HG03565 (cell line): ENCODE measurements at regions not wholly inside any gene's neighbourhood (a gene's known extent, or its start where the extent isn't known, plus 50 kb on each side); places are given as distances from the start of the nearest gene placed in this dataset.
"Not testable (repeated sequence)": the region's sequence is repeated elsewhere in the genome, so short reads cannot be mapped to it uniquely, and the experiment has no call there.

ENCODE experiments used
- ATAC-seq: cut with Tn5 transposase; IDR thresholded peaks from one replicate; pipeline ENCODE4 v1.9.1; 2021; ENCODE audit warnings: mild to moderate bottlenecking, moderate library complexity; ENCODE audit not compliant: unreplicated experiment

DNA sequence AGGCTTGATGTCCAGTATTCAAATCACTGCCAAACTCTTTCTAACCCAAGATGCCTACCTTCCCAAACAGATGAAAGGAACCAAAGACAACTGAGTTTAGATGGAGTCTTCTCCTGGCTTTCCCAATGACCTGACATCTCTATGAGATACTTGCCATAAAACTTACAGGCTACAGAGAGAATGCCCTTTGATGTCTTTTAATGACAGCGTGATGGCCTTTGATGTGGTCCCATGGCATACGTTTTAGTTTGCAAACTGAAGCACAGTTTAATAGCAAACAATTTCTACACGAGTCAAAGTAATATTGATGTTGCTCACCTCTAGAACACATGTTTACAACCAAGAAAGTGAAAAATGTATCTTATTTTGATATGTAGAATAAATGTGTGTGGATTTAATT is 73.2 kb downstream of the ZIC4 start:
- no peak for ATAC-seq

DNA sequence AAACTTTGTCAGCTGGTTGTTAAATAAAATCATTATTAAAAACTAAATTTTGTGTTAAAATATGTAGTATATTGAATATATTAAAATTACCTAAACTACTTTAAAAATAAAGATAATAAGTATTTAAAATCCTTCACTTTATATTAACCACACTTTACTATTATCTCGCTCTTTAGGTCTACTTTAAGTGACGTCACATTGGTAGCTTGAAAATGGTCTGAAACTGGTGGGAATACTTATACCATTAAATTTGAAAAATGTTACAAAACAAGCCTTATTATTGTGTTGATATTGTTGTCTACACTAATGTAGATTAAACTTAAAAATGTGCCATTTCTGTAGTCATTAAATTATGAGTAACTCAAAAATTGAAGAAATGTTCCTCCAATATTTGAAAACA is 77.6 kb downstream of the ZIC4 start:
- no peak for ATAC-seq

DNA sequence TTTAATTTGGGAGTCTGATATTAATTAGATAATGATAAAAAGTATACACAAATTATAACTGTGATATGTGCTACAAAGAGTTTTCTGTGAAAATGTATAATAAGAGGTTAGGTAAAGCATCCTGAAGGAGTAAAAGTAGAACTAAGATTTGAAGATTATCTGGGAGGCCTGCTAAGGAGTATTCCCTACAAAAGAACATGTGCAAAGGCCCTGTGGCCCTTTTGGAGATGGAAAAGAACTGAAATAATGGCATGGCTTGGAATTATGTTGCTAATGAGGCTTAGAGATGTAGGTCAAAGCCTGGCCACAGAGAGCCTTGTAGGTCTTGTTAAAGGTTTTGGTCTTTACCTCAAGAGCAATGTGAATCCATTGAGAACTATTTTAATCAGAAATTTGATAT is 82.0 kb downstream of the ZIC4 start:
- ATAC-seq = no peak

DNA sequence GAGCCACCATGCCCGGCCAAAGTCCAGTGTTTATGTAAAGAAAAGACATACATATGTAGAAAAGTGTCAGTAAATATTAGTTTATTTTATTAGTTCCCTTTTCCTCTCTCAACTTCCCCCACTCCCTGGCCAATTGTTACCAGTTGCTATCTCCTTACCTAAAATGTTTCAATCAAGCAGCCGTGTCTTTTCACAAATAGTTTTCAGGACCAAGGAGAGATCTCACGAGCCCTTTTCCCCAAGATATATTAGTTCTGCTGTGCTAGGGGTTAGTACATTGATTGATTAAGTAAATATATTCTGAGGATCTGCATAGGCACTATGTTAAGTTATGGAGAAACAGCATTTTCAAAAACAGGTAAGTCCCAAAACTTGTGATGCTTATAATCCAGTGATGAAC is 87.4 kb downstream of the ZIC4 start:
- ATAC-seq = no peak

DNA sequence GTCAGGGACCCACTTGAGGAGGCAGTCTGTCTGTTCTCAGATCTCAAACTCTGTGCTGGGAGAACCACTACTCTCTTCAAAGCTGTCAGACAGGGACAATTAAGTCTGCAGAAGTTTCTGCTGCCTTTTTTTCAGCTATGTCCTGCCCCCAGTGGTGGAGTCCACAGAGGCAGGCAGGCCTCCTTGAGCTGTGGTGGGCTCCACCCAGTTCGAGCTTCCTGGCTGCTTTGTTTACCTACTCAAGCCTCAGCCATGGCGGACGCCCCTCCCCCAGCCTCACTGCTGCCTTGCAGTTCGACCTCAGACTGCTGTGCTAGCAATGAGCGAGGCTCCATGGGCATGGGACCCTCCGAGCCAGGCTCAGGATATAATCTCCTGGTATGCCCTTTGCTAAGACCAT is 89.3 kb downstream of the ZIC4 start:
- not testable (repeated sequence) for ATAC-seq

DNA sequence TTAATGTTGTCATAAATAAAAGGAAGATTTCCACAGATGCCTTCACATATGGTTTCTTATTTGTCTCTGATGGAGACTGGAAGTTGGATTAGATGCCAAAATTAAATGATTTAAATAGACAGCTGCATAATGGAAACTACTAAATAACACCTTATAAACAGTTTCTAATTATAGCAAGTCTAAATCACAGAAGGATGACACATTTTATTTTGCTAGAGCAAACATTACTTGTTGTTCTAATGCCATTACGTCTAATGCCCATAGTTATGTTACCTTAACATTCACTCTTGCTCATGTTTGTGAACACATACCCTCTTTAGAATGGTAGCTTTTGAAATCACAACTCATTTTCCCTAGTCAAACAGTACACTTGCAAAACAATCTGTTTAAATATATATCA is 92.8 kb downstream of the ZIC4 start:
- ATAC-seq = no peak

DNA sequence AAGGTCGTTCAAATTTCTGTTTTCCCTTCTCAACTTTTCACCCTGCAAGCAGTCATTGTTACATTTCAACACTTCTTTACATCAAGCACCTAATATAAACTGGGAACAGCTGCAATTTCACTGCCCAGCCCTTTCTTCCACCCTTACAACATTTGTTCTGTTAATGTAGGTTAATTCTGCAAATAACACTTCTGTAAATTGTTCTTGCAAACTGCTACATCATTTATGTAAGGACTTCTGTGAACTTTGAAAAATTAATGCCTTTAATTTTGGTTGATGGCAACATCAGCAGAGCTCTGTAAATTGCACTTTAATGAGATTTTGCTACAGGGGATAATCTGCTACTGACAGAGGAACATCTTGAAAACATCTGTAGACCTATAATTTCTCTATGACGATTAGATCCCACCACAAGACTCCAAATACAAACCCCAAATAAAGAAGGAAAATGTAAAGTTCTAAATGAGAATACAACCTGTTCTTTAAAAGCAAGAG is 93.5 kb downstream of the ZIC4 start:
- ATAC-seq = no peak

DNA sequence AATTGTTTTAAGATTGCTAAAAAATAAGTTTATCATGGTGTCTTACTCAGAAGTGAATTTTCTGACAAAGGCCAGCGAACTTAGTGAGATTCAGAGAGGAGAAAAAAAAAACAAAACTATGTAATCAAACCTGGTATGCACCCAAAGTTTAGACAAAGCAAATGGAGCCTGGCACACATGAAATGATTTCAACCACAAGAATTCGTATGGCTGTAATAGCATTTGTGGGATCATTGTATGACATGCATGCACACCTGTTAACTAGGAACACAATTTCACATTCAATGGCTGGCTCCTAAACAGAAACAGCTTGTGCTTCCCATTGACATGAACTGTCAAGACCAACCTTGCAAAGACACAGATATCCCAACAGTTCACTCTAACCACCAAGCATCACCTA is 94.6 kb downstream of the ZIC4 start:
- ATAC-seq = no peak

DNA sequence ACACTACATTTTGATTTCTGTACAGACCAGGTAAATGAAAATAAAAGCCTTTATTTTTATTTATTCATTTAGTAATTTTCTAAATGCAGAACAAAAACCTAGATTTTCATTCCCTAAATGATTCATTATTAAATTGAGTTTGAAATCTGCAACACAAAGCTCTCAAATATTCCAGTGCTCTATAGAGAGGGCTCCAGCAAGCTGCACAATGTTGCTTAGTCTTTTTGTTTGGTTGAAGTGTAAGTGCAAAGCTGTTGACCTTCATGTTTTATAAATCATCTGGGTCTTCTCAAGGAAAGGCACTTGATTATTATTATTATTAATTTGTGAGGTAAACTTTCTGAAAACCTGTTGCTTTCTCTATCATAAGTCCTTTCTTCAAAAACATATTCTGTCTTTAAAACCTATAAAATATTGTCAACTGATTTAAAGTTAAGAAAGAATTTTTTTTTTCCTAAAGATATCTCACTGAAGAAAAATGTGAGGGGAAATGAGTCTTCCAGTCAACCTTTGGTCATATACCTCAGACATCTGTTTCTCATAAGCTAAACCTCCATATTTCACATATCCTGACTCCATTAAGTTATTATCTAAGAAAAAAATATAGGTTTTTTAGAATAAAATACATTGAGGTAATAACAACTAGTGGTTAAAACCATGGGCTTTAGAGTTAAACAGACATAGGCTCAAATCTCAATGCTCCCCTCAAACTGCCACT is 100.7 kb downstream of the ZIC4 start:
- no peak for ATAC-seq

DNA sequence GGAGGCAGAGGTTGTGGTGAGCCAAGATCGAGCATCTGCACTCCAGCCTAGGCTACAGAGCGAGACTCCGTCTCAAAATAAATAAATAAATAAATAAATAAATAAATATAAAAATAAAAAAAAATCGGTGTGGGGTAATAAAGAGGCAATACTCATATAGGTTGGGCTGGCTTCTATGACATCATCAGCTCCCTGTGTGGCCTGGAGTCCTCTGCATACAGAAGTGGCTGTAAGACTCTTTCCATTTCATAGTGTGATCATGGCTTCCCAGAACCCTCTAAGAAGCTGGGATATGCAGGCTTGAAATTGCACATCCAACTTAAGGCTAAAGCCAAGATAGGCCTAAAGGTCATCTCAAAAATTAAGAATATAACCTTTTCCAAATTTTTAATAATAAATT is 101.6 kb downstream of the ZIC4 start:
- no peak for ATAC-seq

DNA sequence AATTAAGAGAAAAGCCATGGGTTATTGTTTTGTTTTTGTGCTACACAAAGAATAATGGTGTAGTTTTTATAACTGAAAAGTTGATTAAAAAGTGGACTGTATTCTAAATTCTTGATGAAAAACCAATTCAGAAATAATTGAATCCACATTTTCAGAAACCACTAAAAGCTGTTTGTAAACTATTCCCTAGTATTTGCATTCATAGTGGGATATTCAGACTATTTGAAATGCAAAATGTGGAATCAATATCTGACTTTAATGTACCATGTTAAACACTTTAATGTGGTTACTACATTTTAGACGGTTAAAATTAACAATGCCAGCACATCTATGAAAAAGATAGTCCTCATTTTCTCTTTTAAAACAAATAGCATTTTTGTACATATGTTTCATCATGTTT is 104.6 kb downstream of the ZIC4 start:
- no peak for ATAC-seq

DNA sequence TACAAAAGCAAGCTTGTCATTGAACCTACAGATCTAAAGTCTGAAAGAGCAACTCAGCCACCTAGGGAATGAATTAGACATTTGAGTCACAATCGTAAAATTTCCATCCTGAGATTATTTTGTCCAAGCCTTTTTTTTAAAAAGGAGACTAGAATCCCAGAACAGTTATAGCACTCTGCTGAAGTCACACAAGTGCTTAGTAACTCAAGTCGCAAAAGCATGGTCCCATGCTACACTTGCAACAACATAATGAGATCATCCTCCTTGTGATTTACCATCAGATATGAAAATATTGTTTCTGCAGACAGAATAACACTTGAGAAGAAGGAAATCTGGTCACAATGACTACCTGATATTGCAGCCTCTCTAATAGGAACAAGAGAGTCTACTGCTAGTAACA is 106.7 kb downstream of the ZIC4 start:
- ATAC-seq = no peak

DNA sequence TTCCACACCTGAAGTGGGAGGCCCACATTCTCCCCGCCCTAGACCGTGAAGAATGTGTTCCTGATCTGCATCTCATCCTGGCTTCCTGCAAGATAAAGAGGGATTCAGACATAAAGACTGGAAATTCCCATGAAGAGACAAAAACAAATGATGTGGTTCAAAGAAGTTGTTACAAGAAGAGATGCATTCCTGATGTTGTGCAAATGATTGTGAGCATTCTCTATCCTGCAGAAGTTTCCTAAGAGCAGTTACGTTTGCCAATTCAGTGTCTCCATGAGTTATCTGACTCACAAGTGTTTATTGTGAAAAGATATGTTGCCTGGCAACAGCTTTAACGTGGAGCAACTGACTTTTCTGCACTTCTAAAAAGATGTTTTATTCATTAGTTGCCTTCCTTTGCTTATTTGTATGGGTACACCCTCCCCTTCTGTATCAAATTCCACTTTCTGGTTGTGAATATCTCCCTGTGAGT is 107.8 kb downstream of the ZIC4 start:
- ATAC-seq = no peak

DNA sequence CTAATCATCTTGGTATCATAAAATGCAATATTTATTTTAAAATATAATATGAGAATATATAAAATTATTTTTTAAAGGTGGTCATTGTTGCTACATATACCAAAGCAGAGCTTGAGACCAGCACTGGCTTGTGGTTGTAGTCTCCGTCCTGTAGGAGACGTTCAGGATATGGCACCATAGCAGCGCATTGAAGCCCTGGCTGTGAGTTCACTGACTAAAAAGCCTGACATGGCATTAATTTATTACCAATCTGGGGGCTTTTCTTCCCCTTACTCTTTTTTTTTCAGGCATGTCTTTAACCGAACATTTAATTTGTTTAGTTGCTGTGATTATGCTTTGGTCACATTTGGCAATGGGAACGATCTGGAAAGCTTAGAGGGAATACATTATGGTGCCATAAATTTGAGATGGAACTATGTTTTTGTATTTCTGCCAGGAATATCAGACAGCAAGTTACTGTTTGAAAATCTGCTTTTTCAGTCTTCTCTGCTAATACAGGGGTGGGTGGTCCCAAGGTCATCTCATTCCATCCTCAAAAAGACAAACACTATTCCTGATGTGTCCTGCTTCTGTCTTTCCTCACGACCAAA is 108.5 kb downstream of the ZIC4 start:
- ATAC-seq = no peak

DNA sequence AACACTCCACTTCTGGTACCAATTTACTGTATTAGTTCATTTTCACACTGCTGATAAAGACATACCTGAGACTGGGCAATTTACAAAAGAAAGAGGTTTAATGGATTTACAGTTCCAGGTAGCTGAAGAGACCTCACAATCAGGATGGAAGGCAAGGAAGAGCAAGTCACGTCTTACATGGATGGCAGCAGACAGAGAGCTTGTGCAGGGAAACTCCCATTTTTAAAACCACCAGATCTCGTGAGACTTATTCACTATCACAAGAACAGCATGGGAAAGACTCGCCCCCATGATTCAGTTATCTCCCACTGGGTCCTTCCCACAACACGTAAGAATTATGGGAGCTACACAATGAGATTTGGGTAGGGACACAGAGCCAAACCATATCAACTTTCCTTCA is 119.0 kb downstream of the ZIC4 start:
- ATAC-seq = not testable (repeated sequence)

DNA sequence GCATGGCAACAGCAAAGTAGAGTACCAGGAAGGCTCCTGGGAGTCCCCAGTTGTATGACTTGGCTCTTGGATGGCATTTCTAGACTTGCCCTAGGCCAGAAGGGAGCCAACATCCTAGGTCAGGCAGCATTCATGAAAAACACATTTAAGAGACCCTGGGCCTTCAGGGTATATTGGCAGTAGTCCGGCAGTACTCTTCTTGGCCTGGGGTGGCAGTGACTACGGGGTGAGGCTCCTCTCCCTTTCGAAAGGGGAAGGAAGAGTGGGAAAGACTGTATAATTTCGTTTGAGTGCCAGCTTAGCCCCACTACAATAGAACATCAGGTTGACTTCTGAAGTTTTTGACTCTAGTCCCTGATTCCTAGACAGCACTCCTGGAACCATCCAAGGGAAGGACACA is 136.4 kb downstream of the ZIC4 start:
- ATAC-seq = no peak

DNA sequence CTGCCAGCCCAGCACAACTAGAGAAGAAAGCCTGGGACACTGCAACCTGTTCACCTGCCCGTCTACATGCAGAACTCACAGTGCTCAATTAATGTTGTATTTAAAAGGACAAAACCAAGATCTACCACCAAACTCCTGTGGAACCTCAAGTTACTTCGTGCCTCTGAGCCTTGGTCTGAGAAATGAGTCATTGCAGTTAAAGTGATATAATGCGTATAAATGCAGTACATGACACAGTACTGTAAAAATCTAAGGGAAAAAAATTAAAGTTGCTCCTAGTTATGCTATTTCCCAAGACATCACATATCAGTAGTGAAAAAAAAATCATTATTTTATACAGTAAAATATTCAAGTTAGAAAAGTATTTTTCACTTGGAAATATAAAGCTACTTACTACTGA is 138.9 kb downstream of the ZIC4 start:
- ATAC-seq = no peak

DNA sequence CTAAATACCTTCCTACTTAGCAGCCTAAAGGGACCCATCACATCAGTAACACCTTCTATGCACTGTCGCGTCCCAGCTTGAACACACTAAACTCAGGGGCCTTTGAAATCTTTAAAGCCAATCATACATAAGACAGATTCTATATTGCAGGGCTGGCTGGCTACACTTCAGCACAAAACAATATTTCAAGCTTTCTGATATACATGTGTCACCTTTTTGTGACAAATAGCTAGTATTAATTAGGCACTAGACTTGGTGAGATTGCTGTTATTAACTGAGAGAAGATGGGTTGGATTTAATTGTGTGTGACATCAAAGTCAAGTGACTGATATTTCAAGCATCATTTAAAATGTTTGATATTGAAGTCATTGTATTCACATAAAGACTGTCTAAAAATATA is 148.4 kb downstream of the ZIC4 start:
- ATAC-seq = no peak

DNA sequence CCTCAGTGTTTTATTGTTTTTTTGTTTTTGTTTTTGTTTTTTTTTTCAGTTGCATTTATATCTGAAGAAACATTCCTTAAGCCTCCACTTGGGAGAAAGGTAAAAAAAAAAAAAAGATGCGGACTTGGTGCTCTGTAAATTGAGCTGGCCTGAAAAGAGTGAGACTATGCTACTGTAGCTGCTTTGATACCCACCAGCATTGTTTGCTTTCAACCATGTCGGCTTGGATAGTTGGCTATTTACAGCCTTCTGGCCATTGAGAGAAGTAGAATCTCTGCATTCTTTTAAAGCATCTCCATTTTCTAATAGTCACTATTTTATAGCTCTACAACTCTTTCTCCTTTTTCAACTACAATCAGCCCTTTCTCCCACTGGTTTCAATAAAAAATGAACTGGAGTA is 149.6 kb downstream of the ZIC4 start:
- no peak for ATAC-seq

DNA sequence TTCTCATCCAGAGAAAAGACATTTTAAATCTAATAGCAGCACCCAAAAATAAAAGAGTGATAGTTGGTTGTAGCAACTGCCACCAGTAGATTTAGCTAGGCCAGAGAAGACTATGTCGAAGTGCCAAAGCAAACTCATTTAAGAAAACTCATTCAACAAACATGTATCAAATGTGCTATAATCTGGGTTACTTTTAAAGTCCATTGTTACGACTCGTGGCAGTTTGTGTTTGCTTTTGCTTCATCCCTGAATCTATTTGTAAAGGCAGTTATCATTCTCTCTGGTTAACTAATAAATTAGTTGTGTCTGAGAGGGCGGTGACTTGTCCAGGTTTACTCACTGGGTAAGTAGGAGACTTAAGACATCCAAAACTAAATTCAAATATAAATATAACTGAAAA is 159.4 kb downstream of the ZIC4 start:
- no peak for ATAC-seq

DNA sequence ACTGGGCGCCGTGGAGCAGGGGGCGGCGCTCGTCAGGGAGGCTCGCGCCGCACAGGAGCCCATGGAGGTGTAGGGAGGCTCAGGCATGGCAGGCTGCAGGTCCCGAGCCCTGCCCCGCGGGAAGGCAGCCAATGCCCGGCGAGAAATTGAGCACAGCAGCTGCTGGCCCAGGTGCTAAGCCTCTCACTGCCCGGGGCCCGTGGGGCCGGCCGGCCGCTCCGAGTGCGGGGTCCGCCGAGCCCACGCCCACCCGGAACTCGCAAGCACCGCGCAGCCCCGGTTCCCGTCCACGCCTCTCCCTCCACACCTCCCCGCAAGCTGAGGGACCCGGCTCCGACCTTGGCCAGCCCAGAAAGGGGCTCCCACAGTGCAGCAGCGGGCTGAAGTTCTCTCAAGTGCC is 160.7 kb downstream of the ZIC4 start:
- ATAC-seq = not testable (repeated sequence)

DNA sequence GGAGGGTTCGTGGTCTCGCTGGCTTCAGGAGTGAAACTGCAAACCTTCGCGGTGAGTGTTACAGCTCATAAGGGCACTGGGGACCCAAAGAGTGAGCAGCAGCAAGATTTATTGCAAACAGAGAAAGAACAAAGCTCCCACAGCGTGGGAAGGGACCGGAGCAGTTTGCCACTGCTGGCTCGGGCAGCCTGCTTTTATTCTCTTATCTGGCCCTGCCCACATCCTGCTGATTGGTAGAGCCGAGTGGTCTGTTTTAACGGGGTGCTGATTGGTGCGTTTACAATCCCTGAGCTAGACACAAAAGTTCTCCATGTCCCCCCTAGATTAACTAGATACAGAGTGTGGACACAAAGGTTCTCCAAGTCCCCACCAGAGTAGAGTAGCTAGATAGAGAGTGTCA is 161.3 kb downstream of the ZIC4 start:
- ATAC-seq = not testable (repeated sequence)

DNA sequence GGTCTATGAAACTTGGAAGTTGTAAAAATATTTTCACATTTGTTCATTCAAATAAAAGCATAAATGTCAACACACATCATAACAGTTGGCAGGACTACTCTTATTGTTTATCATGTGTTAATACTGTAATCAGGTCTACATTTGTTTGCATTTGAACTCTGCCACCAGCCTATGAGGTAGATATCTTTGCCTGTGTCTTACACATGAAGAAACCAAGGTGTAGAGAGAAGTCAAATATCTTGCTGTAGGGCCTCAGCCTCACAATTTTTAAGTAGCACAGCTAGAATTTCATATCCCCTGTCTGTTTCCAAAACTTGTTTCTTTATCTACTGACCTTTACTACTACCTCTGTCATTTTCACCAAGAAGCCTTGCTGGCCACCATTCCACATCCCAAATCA is 161.9 kb downstream of the ZIC4 start:
- ATAC-seq = no peak
